ENCODE measurements at regions not wholly inside any gene's neighbourhood (a gene's known extent, or its start where the extent isn't known, plus 50 kb on each side); places are given as distances from the start of the nearest gene placed in this dataset.
"Not testable (repeated sequence)": the region's sequence is repeated elsewhere in the genome, so short reads cannot be mapped to it uniquely, and the experiment has no call there.

- H3K4me1 ChIP-seq; H3K36me3 ChIP-seq; ATAC-seq (ENCODE audit: low FRiP score in 2 of 2); DNase-seq; H3K4me3 ChIP-seq; H3K9me3 ChIP-seq; H3K27ac ChIP-seq; H3K27me3 ChIP-seq: not testable (repeated sequence)
- WGBS, 2 donors: no CpG with 5 or more reads among the region's 9 CpGs
These were observed 342.6 kb upstream of the SPATA31A3 start for GRCh38 chr9:67334727-67335572.

- ATAC-seq (ENCODE audit: low FRiP score in 2 of 2); H3K4me3 ChIP-seq; DNase-seq; H3K27ac ChIP-seq; H3K9me3 ChIP-seq; H3K27me3 ChIP-seq; H3K4me1 ChIP-seq; H3K36me3 ChIP-seq: not testable (repeated sequence)
- WGBS, 2 donors: no CpG with 5 or more reads among the region's 2 CpGs
These were observed 339.3 kb upstream of the SPATA31A3 start for GRCh38 chr9:67331634-67332033.

- not testable (repeated sequence) for H3K36me3 ChIP-seq; ATAC-seq (ENCODE audit: low FRiP score in 2 of 2); DNase-seq; H3K27me3 ChIP-seq; H3K9me3 ChIP-seq; H3K27ac ChIP-seq; H3K4me1 ChIP-seq; H3K4me3 ChIP-seq
- no CpG with 5 or more reads among the region's 2 CpGs for WGBS, 2 donors
These were observed 321.1 kb upstream of the SPATA31A3 start for GRCh38 chr9:67313409-67313808.

- H3K27ac ChIP-seq; H3K4me3 ChIP-seq; H3K4me1 ChIP-seq; DNase-seq; ATAC-seq (ENCODE audit: low FRiP score in 2 of 2); H3K36me3 ChIP-seq; H3K27me3 ChIP-seq; H3K9me3 ChIP-seq: not testable (repeated sequence)
- WGBS, 2 donors: no CpG with 5 or more reads among the region's 5 CpGs
These were observed 320.2 kb upstream of the SPATA31A3 start for GRCh38 chr9:67312504-67312903.

GRCh38 chr9:67307109-67307508, 314.8 kb upstream of the SPATA31A3 start:
- not testable (repeated sequence) for H3K4me3 ChIP-seq, H3K9me3 ChIP-seq, H3K4me1 ChIP-seq, H3K36me3 ChIP-seq, DNase-seq, H3K27ac ChIP-seq, H3K27me3 ChIP-seq
- ATAC-seq (ENCODE audit: low FRiP score in 2 of 2): peak in 1 of 2 donors; percentile 24
- WGBS, 2 donors: no CpG with 5 or more reads among the region's 8 CpGs

- not testable (repeated sequence) for H3K27me3 ChIP-seq; H3K36me3 ChIP-seq; H3K27ac ChIP-seq; H3K9me3 ChIP-seq; ATAC-seq (ENCODE audit: low FRiP score in 2 of 2); H3K4me3 ChIP-seq; DNase-seq; H3K4me1 ChIP-seq
- WGBS, 2 donors: no CpG with 5 or more reads among the region's 6 CpGs
These were observed 296.4 kb upstream of the SPATA31A3 start for GRCh38 chr9:67288797-67289196.

- H3K4me3 ChIP-seq: not testable (repeated sequence)
- peak in 1 of 2 donors; percentile 31 for ATAC-seq (ENCODE audit: low FRiP score in 2 of 2)
These were observed 295.9 kb upstream of the SPATA31A3 start for GRCh38 chr9:67288117-67288735.

GRCh38 chr9:67284299-67284698, 291.9 kb upstream of the SPATA31A3 start:
- H3K4me3 ChIP-seq; H3K27ac ChIP-seq; H3K27me3 ChIP-seq; H3K4me1 ChIP-seq; ATAC-seq (ENCODE audit: low FRiP score in 2 of 2); DNase-seq; H3K9me3 ChIP-seq; H3K36me3 ChIP-seq: not testable (repeated sequence)
- WGBS, 2 donors: no CpG with 5 or more reads among the region's 6 CpGs

More at GRCh38 chr9:67288117-67288735, 295.9 kb upstream of the SPATA31A3 start:
- not testable (repeated sequence) for H3K36me3 ChIP-seq, H3K9me3 ChIP-seq, DNase-seq, H3K27ac ChIP-seq, H3K27me3 ChIP-seq, H3K4me1 ChIP-seq
- no CpG with 5 or more reads among the region's 46 CpGs for WGBS, 2 donors

GRCh38 chr9:67281574-67281973, 289.2 kb upstream of the SPATA31A3 start:
- not testable (repeated sequence) for H3K4me3 ChIP-seq; ATAC-seq (ENCODE audit: low FRiP score in 2 of 2)

GRCh38 chr9:67269692-67270091, 277.3 kb upstream of the SPATA31A3 start:
- not testable (repeated sequence) for H3K27me3 ChIP-seq; ATAC-seq (ENCODE audit: low FRiP score in 2 of 2); H3K9me3 ChIP-seq; DNase-seq; H3K4me1 ChIP-seq; H3K27ac ChIP-seq; H3K36me3 ChIP-seq; H3K4me3 ChIP-seq
- no CpG with 5 or more reads among the region's 1 CpG for WGBS, 2 donors

More at GRCh38 chr9:67281574-67281973, 289.2 kb upstream of the SPATA31A3 start:
- H3K9me3 ChIP-seq, H3K27me3 ChIP-seq, H3K4me1 ChIP-seq, DNase-seq, H3K27ac ChIP-seq, H3K36me3 ChIP-seq: not testable (repeated sequence)
- WGBS, 2 donors: no CpG with 5 or more reads among the region's 4 CpGs

GRCh38 chr9:67257894-67258293, 265.5 kb upstream of the SPATA31A3 start:
- WGBS, 2 donors: no CpG with 5 or more reads among the region's 6 CpGs

GRCh38 chr9:67248967-67249366, 256.6 kb upstream of the SPATA31A3 start:
- H3K4me1 ChIP-seq; H3K36me3 ChIP-seq; DNase-seq; H3K4me3 ChIP-seq; H3K27ac ChIP-seq; ATAC-seq (ENCODE audit: low FRiP score in 2 of 2); H3K9me3 ChIP-seq; H3K27me3 ChIP-seq: not testable (repeated sequence)
- no CpG with 5 or more reads among the region's 1 CpG for WGBS, 2 donors

More at GRCh38 chr9:67257894-67258293, 265.5 kb upstream of the SPATA31A3 start:
- not testable (repeated sequence) for H3K4me1 ChIP-seq; H3K4me3 ChIP-seq; ATAC-seq (ENCODE audit: low FRiP score in 2 of 2); H3K27me3 ChIP-seq; H3K27ac ChIP-seq; DNase-seq; H3K9me3 ChIP-seq; H3K36me3 ChIP-seq

GRCh38 chr9:67212073-67212472, 219.7 kb upstream of the SPATA31A3 start:
- peak in 1 of 2 donors; percentile 17 for DNase-seq
- WGBS, 2 donors: 86 to 97% methylated on average over 14 of the region's 16 CpGs
- not testable (repeated sequence) for H3K4me3 ChIP-seq; H3K27ac ChIP-seq; H3K36me3 ChIP-seq; H3K4me1 ChIP-seq; H3K27me3 ChIP-seq; ATAC-seq (ENCODE audit: low FRiP score in 2 of 2); H3K9me3 ChIP-seq

Measured in upper lobe of left lung (tissue), 6 donors.